SW 1271 (cell line): ENCODE measurements at regions not wholly inside any gene's neighbourhood (a gene's known extent, or its start where the extent isn't known, plus 50 kb on each side); places are given as distances from the start of the nearest gene placed in this dataset.

ENCODE experiments used
- DNase-seq, 2 experiments: peaks; one replicate each; lab custom pipeline; 2025; lab: John Stamatoyannopoulos, UW

DNA sequence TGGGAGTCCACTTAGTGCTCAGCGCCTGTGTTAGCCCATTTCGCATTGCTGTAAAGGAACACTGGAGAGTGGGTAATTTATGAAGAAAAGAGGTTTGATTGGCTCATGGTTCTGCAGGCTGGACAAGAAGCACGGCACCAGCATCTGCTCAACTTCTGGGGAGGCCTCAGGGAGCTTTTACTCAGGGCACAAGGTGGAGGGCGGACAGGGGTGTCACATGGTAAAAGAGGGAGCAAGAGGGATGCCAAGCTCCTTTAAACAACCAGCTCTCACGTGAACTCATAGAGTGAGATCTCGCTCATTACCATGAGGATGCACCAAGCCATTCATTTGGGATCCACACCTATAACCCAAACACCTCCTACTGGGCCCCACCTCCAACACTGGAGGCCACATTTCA is 181.4 kb upstream of the TLE3 start:
- DNase-seq = no peak

DNA sequence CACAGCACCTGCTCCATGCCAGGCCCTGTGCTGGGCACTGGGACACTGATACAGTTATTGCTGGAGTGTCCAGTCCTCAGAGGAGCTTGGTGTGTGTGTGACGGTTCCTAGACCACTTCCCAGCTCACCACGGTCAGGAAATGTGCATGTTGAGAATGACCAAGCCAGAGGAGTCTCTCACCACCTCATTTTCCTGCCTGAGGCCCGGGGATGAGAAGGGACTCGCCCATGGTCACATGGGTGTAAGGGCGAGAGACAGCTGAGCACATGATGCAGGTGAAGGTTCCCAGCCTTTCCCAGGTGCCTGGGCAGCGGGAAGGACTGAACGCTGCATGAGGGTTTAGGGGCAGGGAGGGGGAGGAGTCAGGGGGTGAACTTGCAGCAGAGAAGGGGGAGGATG is 180.9 kb upstream of the TLE3 start:
- DNase-seq = no peak

DNA sequence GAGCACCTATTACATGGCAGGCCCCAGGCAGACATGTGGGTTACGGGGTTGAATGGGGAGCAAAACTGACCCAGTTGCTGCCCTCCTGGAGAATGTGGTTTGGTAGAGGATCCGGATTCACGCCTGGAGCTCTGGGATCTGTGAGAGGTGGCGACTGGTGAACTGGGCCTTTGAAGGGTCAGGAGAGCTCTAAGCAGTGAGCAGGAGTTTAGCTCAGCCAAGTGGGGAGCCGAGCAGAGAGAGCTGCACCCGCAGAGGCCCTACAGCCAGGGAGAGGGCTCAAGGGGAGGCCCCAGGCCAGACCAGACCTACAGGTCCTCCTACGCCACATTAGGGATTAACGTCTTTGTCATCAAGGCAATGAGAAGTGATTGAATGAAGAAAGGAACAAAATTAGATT is 179.8 kb upstream of the TLE3 start:
- DNase-seq = no peak

DNA sequence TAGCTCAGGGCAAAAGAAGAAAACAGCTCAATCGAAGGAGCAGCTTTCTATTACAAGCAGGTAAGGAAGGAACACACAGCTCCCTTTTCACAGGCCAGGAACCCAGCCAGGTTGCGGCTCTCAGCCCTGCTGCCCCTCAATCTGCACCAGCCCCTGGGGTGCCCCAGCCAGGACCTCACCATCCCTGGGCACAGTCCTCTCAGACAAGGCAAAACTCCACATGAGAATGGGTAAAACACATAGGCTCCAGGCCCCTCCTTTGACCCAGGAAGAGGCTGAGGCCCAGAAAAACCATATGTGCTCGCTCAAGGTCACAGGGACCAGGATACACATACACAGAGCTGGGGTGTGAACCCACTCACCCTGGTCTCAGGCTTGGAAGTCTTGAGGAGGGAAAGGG is 178.7 kb upstream of the TLE3 start:
- DNase-seq = no peak

DNA sequence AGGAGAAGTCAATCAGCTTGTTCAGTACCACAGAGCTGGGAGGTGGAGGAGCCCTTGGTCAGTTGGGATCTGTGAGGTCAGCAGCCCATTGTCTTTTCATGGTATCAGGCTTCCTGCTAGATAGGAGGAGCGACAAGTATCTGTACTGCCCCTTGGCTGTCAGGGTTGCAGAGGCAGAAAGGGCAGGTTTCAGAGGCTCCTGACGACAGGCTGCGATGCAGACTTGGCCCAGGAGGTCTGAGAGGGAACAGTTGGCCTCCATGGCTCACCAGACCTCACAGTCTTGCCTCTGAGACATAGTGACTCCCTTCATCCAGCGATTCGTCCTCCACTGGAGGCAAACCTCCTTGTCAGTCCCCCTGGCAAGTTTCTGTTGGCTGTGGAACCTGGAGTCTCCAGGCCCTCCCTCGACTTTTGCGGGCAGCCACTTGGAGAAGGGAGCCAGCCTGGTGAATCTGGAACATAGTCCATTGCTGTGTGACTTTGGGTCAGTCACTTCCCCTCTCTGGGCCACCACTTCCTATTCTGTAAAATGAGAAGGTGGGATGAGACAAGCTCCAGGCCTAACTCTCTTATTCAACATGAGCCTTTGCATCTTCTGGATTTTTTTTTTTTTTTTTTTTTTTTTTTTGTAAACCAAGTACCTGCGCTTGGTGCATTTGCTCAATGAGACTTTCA is 177.9 kb upstream of the TLE3 start:
- DNase-seq = no peak

DNA sequence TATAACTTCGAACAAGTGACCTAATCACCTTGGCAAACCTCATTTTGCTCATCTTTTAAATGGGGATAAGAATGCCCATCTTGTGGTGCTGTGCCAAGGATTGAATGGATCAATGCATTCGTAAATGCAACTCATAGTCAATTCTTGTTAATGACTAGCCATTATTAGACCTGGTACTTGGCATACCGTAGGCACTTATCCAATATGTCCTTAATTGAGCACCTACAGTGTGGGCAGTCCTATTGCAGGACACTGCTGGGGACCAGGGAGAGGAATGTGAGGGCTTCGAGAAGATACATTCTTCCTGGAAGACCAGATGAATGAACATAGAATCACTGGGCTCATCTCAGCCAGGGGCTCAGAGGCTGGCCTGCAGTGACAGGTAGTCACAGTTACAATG is 177.2 kb upstream of the TLE3 start:
- no peak for DNase-seq

DNA sequence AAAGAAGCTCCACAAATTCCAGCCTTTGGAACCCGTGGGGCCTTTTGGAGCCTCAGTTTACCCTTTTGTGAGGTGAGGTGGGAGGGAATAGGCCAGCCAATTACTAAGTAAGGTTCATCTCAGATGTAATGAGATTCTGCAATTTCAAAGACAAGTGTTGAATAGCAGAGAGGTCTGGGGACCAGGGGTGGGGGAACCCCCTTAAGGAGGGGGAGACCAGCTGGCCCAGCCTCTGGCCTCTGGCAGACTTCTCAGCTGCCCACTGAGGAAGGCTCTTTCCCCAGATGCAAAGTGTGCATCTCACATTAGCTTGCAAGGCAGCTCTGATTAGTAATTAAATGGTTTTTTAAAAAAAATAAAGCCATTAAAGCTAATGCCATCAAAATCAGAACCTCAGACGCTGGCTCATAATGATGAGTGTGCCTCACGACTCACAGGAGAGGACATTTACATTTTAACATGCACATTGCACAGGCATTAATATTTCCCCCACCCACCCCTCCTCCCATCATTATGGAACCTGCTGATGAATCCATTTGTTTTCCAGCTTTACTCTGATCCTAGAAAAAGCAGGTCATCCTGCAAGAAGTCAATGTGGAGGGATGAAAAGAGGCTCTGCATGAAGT is 176.7 kb upstream of the TLE3 start:
- no peak for DNase-seq

DNA sequence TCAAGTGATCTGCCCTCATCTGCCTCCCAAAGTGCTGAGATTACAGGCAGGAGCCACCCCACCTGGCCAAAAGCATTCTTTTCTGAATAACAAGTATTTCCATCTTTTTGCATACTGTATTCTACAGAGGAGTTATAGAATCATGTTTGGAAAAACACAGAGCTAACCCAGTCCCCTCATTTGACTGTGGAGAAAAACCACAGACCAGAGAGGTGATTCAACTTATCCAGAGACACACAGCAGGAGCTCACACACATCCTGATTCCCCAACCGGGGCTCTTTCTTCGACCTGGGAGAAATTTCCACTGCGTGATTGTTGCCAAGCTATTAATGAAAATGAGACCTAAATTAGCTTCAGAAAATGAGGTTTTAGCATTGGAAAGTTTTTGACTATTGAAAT is 176.1 kb upstream of the TLE3 start:
- DNase-seq = no peak

DNA sequence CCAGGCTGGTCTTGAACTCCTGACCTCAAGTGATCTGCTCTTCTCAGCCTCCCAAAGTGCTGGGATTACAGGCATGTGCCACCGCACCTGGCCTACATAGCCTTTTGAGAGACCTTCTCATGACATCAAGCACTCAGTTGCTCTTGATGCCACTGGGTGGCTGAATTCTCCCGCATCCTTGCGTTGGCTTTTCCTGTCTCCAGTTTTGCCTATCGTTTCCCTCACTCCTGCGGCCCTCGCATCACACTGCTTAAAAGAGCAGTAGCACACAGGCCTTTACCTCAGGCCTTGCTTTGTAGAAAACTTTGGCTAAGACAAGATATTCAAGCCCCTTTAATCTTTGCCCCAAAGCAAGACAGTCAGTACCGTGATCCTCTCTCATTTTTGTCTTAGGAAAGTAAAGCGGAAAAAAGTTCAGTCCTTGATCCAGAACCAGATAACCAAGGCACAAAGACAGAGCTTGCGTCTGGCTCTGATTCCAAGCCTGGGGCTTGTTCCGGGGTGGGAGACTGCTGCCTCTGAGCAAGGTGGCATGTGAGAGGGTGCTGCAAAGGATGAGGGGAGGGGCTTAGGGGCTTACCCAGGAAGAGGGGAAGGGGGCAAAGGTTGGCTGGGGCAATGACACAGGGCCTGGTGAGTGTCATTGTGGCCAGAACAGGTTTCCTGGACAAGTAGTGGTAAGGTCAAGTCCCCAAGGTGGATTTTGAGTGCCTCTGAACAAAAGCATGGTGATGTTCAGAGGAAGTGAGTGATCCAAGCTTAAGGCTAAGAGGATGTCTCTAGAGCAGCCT is 175.0 kb upstream of the TLE3 start:
- no peak for DNase-seq

DNA sequence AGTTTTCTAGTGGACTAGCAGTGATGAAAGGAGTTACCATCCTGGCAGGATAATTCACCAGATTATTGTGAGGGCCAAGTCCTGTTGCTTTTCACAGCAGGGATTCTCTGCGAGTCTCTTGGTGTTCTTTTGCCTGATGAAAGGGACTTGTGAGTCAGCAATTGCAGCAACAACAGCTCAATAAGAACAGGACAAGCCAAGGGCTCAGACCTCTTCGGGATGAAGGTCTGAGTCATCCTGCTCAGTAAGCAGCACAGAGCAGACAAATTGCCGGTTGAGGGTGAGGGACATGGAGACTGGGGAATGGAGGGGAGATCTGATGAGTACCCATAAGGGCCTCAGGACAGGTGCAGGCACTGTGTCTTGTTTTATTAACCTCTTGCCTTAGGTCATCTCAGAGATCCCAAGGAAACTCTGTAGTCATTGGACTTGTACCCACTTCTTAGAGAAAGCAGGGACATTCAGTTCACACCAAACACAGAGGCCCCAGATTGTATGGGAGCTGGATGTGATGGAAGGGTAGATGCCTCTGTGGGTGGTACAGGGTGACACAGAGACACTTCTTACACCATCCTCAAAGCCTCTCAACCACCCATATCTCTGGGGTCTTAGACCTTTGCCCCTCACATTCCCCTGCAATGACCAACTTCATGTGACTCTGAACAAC is 173.8 kb upstream of the TLE3 start:
- peak; percentile 42 to 81 for DNase-seq

DNA sequence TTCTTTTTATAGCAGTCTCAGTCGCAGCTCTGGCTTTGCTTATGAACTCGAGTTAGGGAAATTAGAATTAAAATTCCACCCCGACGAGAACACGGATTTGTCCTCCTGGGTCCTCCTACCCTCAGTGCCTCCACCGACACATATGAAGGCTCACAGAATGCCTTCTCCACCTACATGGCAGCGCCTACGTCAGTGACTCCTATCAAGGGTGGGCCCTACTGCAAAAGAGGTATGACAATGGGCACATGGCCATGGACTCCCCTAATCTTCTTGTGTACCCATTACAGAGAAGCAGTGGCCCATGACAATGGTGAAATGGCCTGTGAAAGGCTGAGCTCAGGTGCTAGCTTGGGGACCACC is 173.0 kb upstream of the TLE3 start:
- DNase-seq = no peak

DNA sequence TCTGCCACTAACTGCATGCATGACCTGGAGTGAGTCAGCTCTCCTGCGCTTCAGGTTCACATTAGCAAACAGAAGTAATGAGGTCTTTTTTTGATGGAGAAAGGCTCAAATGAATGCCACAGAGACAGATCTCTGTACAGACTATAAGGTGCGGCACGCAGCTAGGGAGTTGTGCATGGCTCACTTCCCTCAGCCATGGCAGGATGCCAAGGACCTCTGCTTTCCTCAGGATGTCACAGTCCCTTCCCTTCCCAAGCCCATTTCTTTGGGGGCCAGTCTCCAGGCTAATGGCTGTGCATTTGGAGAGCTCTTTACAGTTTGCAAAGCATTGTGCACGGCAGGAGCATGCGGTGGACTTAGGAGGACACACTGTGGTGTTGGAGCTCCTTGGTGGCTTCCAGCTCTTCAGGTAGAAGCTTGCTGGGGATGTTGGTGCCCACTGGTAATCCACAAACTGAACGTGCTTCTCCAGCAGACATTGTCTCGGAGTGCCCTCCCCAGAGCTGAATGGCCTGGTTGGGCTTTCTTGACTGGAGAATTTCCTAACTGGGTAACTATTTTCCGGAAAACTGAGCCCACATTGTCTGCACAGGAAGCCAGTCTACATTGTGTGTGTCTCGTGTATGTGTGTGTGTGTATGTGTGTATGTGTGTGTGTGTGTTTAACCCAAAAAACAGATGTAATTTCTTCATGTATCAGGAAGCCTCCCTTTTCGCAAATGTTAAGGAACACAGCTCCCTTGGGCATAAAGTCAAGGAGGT is 172.5 kb upstream of the TLE3 start:
- no peak for DNase-seq

DNA sequence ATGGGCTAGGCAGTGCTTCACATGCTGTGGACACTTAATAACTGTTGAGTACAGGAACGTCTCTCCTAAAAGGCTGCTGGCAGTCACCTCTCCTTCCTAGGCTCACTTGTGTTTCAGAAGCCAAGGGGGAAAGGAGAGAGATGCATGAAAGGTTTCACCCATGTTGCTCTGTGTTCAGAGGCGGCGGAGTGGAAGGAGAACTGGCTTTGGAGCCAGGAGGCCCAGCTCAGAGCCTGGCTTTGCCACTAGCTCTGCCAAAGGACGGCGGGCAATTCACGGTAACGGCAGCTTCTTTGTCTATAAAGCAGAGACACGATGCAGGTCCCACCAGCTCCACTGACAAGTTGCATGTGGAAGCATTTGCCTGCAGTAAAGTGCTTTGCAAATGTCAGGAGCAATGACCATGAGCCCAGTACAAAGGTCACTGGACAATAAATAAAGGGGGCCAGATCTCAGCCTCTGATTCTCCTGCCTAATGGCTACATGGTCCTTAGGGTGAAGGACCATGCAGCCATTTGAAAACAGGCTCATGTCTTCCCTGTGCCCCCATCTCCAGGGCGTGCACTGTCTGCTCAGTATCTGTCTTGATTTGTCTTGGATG is 171.7 kb upstream of the TLE3 start:
- no peak for DNase-seq

DNA sequence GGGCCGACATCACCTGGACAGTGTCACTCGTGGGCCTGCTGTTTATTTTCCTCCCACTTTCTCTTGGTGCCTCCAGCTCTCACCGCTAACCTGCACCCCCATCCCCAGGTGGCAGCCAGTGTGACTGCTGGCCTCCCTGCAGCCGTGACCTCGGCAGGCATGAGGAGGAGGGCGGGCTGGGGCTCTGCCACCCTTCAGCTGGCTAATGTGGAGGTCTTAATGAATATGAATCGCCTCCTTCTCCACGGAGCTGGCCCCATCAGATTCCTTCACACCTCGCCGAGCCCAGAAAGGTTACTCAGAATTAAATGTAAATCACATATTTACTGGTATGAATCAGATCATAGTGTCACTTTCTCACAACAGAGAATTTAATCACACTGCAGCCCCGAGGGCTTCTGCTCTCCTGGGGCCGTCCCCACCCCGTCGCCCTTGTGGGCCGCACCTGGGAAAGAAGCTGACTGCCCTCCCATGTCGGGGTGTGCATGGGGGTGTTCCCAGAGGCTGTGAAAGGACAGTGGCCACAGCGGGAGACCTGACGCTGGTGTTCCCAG is 171.1 kb upstream of the TLE3 start:
- DNase-seq = no peak

DNA sequence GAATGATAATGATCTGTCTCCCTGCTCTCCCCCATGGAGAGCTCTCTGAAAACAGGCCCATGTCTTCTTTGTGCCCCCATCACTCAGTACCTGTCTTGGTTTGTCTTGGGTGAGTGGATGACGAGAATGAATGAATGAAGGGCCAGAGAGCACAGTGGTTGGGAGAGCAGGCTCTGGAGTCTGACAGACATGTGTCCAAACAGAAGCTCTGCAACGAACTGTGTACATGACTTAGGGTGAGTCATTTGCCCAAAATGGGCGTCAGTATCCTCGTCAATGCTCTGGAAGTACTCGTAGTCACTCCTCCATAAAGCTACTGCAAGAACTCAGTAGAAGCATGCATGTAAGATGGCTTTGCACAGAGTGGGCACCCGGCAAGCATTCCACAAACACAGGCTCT is 170.2 kb upstream of the TLE3 start:
- no peak for DNase-seq

DNA sequence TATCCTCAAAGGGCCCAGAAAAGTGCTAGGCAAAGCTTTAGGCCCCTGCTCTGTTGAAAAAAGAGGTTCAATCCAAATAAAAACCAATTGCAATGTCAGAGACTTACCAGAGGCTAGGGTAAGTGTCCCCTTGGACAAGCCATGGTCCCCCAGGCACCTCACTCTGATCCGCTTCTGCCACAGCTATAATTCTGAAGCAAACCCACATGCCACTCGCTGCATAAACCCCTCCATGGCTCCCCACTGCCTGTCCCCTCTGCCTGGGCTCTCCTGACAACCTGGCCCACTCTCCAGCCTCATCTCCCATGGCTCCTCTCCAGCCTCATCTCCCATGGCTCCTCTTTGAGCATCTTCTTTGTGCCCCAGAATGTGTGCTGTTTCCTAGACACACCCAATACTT is 169.6 kb upstream of the TLE3 start:
- DNase-seq = no peak

DNA sequence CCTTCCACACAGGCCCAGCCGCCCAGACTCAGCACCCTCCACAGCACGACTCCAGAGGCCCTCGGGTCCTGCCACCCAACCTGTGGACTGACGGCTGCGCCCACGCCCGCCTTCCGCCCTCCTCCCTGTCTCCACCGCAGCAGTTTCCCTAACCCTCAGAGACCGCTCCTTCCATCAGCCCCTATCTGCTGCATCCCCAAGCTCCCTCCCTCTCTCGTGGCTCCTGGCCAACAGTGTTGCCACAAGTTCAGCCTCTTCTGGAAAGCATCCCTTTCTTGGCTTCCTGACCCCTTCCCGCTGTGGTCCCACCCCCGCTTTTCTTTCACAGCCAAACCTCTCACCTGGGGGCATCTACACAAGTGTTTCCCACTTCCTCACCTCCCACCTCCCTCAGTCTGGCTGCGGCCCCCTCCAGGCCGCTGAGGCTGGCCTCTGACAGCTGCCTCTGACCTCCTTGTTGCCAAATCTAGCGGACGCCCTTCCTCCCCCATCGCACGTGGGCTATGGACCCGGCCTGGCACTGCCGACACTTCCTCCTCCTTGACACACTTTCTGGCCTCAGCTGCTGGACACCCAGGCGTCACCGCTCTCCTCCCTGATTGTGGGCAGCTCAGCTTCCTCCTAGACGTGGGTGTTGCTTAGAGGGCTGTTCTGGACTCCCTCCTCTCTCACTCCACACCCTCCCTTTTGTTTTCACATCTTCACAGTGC is 168.8 kb upstream of the TLE3 start:
- no peak for DNase-seq

DNA sequence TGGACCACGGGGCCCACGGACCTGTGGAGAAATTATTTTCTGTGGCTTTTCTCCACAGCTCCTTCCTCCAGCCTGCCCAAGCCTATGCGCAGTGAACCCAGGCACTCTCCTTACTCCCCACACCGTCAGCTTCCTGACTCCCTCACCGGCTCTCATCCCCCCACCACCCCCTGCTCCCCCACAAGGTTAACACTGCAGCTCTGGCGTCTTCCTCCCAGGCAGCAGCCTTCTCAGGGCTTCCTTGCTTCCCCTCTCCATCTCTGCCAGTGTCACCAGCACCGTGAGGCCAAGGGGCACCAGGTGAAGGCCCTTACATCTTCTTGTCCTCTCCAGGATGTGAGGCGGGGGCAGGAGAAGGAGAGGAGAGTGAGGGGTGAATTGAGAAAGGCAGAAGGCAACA is 168.3 kb upstream of the TLE3 start:
- DNase-seq = no peak

DNA sequence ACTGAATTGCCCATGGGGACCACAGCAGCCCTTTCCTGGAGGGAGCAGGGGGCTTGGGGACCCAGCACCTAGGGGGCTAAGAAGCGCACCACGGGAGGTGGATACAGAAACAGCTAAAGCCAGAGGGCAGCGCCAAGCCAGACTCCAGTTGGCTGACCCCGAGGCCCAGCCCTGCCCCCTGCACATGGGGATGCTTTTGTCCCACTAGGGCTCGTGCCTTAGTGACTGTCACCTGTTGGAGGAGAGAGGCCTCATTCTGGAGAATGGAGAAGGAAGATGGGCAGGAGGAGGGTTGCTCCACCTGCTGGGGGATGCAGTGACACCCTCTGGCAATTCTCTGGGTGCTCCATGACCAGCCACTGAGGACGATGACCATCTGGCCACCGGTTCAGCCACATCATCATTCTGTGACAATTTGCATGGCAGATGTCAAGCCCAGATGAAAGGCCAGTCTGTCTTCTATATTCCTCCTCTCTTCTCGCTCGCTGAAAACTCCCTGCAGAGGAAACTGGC is 167.8 kb upstream of the TLE3 start:
- no peak for DNase-seq

DNA sequence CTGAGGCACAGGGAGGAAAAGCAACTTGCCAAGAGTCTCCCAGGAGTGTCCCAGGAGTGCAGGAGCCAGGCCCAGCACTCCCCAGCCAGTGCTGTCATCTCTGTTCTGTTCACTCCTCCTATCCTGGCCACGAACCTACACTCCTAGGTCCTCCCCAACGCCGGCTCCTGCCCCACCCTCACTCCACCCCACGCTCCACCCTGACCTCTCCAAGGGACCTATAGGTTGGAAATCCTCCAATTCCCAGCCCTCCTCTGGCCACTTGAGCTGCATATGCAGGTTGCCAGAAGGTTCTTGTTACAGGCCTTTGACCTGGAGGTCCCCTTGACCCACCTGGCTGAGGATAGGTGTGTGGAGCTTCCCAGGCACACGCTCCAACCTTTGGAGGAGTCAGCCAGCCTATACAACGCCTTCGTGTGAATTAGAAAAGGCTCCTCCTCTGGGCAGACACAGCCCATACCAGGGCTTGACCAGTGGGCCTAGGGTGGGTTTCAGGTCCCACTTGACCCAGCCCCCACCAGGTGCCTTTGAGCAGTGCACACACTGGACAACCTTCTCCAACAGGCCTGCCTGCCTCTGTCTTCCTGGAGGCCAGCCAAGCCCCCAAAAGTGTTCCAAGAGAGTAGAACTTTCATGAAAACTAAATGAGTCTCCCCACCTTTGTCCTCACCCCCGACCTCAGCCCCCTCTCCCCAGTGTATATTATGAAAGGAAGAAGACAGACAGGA is 167.2 kb upstream of the TLE3 start:
- no peak for DNase-seq
